ENCODE measurements at regions not wholly inside any gene's neighbourhood (a gene's known extent, or its start where the extent isn't known, plus 50 kb on each side); places are given as distances from the start of the nearest gene placed in this dataset.

GRCh38 chr14:21993837-21994236, 320.2 kb upstream of the OR4E1 start:
- no peaks in the 10 kb centered on the region for H3K4me1 ChIP-seq (ENCODE audit: control insufficient read depth, insufficient read depth, low read length)
- in situ Hi-C loops (cut with HindIII; ENCODE audit: low pct_unique_long_range_greater_than_20kb, low sequenced_read_pairs), result no loop called here
- TF ChIP-seq POLR2AphosphoS5 (IDR thresholded peaks at IDR 0.05; ENCODE audit: low read depth, low read length) (no peak), SIN3A (IDR thresholded peaks at IDR 0.05; ENCODE audit: borderline replicate concordance, insufficient read depth, low read depth, low read length) (no peak), TCF7L2 (IDR thresholded peaks at IDR 0.05; ENCODE audit: low read depth, low read length) (no peak), CTCF (IDR thresholded peaks at IDR 0.05) (no peak)
- TF ChIP-seq, protein P1, sequence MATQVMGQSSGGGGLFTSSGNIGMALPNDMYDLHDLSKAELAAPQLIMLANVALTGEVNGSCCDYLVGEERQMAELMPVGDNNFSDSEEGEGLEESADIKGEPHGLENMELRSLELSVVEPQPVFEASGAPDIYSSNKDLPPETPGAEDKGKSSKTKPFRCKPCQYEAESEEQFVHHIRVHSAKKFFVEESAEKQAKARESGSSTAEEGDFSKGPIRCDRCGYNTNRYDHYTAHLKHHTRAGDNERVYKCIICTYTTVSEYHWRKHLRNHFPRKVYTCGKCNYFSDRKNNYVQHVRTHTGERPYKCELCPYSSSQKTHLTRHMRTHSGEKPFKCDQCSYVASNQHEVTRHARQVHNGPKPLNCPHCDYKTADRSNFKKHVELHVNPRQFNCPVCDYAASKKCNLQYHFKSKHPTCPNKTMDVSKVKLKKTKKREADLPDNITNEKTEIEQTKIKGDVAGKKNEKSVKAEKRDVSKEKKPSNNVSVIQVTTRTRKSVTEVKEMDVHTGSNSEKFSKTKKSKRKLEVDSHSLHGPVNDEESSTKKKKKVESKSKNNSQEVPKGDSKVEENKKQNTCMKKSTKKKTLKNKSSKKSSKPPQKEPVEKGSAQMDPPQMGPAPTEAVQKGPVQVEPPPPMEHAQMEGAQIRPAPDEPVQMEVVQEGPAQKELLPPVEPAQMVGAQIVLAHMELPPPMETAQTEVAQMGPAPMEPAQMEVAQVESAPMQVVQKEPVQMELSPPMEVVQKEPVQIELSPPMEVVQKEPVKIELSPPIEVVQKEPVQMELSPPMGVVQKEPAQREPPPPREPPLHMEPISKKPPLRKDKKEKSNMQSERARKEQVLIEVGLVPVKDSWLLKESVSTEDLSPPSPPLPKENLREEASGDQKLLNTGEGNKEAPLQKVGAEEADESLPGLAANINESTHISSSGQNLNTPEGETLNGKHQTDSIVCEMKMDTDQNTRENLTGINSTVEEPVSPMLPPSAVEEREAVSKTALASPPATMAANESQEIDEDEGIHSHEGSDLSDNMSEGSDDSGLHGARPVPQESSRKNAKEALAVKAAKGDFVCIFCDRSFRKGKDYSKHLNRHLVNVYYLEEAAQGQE (IDR thresholded peaks at IDR 0.05; ENCODE audit: insufficient read depth in 1 of 2, low read depth in 2 of 2, low read length in 1 of 2), result no peak
- BruUV-seq (replicated peaks), result no TSS peak
- H3K27me3 ChIP-seq (ENCODE audit: control insufficient read depth, insufficient read depth, low read length), result no peaks in the 10 kb centered on the region
- ChIA-PET CTCF (no interaction called here), POLR2A (no interaction called here)
- no peaks in the 10 kb centered on the region for H3K36me3 ChIP-seq (ENCODE audit: control insufficient read depth, insufficient read depth, low read length)
- H3K27ac ChIP-seq (ENCODE audit: low read length), result no peak overlapping the region
- DNase-seq (ENCODE audit: low read depth, low spot score) (no peak), ATAC-seq (no peak)
- no peaks in the 10 kb centered on the region for H3K9me3 ChIP-seq (ENCODE audit: control insufficient read depth, insufficient read depth, low read depth, low read length)
- intact Hi-C loops (cut with micrococcal nuclease; ENCODE audit: unreplicated experiment), result loop anchor here (10.0 kb wide), 1 partner anchor 111 kb away; no protein-coding TSS in a partner anchor
- no peak overlapping the region for H3K4me3 ChIP-seq (ENCODE audit: low read depth in 2 of 2, low read length in 2 of 2)

DNA sequence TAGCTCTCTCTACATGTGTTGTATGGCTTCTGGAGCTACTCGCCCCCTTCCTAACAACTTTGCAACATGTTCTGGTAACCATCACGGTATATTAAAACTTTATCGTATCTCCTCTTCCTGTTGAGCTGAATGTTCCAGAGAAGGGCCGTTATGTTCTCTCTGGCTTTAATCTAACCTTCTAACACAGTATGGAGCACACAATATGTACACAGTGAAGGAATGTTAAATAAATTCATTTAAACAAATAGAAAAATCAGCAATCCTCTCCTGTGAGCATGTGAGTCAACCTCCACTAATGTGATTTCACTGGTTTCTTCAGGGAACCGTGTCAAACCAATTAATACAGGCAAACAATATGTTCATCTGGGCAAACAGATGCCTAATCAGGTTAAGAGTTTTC, 319.5 kb upstream of the OR4E1 start:
- ATAC-seq, result no peak
- POLR2A ChIA-PET, result no interaction called here
- no peaks in the 10 kb centered on the region for H3K9me3 ChIP-seq (ENCODE audit: control insufficient read depth, insufficient read depth, low read depth, low read length)
- CTCF ChIA-PET, result interaction anchor here (0.6 kb wide), 1 partner anchor 14 kb away, joined by 3 read pairs; no protein-coding TSS in a partner anchor
- H3K4me3 ChIP-seq (ENCODE audit: low read depth in 2 of 2, low read length in 2 of 2), result no peak overlapping the region
- H3K27ac ChIP-seq (ENCODE audit: low read length), result no peak overlapping the region
- no peaks in the 10 kb centered on the region for H3K36me3 ChIP-seq (ENCODE audit: control insufficient read depth, insufficient read depth, low read length)
- in situ Hi-C loops (cut with HindIII; ENCODE audit: low pct_unique_long_range_greater_than_20kb, low sequenced_read_pairs) (no loop called here), intact Hi-C loops (cut with micrococcal nuclease; ENCODE audit: unreplicated experiment) (loop anchor here (10.0 kb wide), 1 partner anchor 112 kb away; no protein-coding TSS in a partner anchor)
- no TSS peak for BruUV-seq (replicated peaks)
- no peaks in the 10 kb centered on the region for H3K4me1 ChIP-seq (ENCODE audit: control insufficient read depth, insufficient read depth, low read length)
- no peak for DNase-seq (ENCODE audit: low read depth, low spot score)
- H3K27me3 ChIP-seq (ENCODE audit: control insufficient read depth, insufficient read depth, low read length), result no peaks in the 10 kb centered on the region
- TF ChIP-seq CTCF (IDR thresholded peaks at IDR 0.05), result no peak
- TF ChIP-seq, protein P1 (IDR thresholded peaks at IDR 0.05; ENCODE audit: insufficient read depth in 1 of 2, low read depth in 2 of 2, low read length in 1 of 2), result no peak
- TF ChIP-seq TCF7L2 (IDR thresholded peaks at IDR 0.05; ENCODE audit: low read depth, low read length), result no peak
- no peak for TF ChIP-seq POLR2AphosphoS5 (IDR thresholded peaks at IDR 0.05; ENCODE audit: low read depth, low read length)
- TF ChIP-seq SIN3A (IDR thresholded peaks at IDR 0.05; ENCODE audit: borderline replicate concordance, insufficient read depth, low read depth, low read length), result no peak
